OCI-LY7 (cell line): ENCODE measurements at regions not wholly inside any gene's neighbourhood (a gene's known extent, or its start where the extent isn't known, plus 50 kb on each side); places are given as distances from the start of the nearest gene placed in this dataset.

Experiments used
- BruUV-seq: library from RNA; stranded (reverse); fragments of 400-500 nt; replicated peaks from 2 replicates; lab custom pipeline; 2021; lab: Mats Ljungman, UMichigan
- CTCF ChIA-PET: fragments of 300-600 bp; sonication (Branson Sonifier 250); formaldehyde crosslinking; loops from one replicate; lab custom pipeline; 2022; ENCODE audit warnings: antibody characterized with exemption; ENCODE audit not compliant: unreplicated experiment; lab: Charles Lee
- POLR2A ChIA-PET: fragments of 300-600 bp; sonication (Branson Sonifier 250); formaldehyde crosslinking; loops from one replicate; lab custom pipeline; 2022; ENCODE audit warnings: antibody characterized with exemption; lab: Charles Lee
- DNase-seq: peaks from one replicate; pipeline ENCODE4 v3.0.0-alpha.2; 2015; ENCODE audit warnings: low spot score
- H2AFZ ChIP-seq: fragments of 200-600 bp; sonication (generic), shearing (Covaris generic); 2 replicates; pipeline ENCODE4 v1.6.1; 2014; ENCODE audit warnings: mild to moderate bottlenecking, antibody characterized with exemption, low read length, moderate library complexity
- H3K27ac ChIP-seq: fragments of 200-600 bp; sonication (generic); 2 replicates; pipeline ENCODE4 v1.5.1; 2014; ENCODE audit warnings: mixed run types, low read depth, mild to moderate bottlenecking, moderate library complexity, low read length, inconsistent platforms; ENCODE audit not compliant: poor library complexity, severe bottlenecking
- H3K36me3 ChIP-seq: fragments of 200-600 bp; sonication (generic); 2 replicates; pipeline ENCODE4 v1.6.1; 2014; ENCODE audit warnings: mild to moderate bottlenecking, antibody characterized with exemption, low read length, moderate library complexity, mixed read lengths; ENCODE audit not compliant: insufficient read depth
- H3K4me1 ChIP-seq: fragments of 200-600 bp; sonication (generic); 2 replicates; pipeline ENCODE4 v1.5.1; 2014; ENCODE audit warnings: mild to moderate bottlenecking, low read length; ENCODE audit not compliant: insufficient read depth, poor library complexity, severe bottlenecking
- H3K4me2 ChIP-seq: fragments of 200-600 bp; sonication (generic); 2 replicates; pipeline ENCODE4 v1.6.1; 2014; ENCODE audit warnings: mild to moderate bottlenecking, low read length
- H3K4me3 ChIP-seq: fragments of 200-600 bp; sonication (generic); 2 replicates; pipeline ENCODE4 v1.5.1; 2014; ENCODE audit warnings: mild to moderate bottlenecking, low read depth, low read length; ENCODE audit not compliant: poor library complexity, severe bottlenecking
- H3K79me2 ChIP-seq: fragments of 200-600 bp; sonication (generic); 2 replicates; pipeline ENCODE4 v1.6.1; 2016; ENCODE audit warnings: low read depth, mild to moderate bottlenecking, low read length, moderate library complexity, mixed read lengths; ENCODE audit not compliant: insufficient read depth
- H3K9me2 ChIP-seq: fragments of 200-600 bp; sonication (generic); 2 replicates; pipeline ENCODE4 v1.6.1; 2016; ENCODE audit warnings: mild to moderate bottlenecking, low read length, mixed read lengths; ENCODE audit not compliant: insufficient read depth
- H3K9me3 ChIP-seq: fragments of 200-600 bp; sonication (generic); 2 replicates; pipeline ENCODE4 v1.6.1; 2014; ENCODE audit warnings: mild to moderate bottlenecking, mixed run types, low read length, mixed read lengths
- H4K20me1 ChIP-seq: fragments of 200-600 bp; sonication (generic); 2 replicates; pipeline ENCODE4 v1.6.1; 2014; ENCODE audit warnings: mild to moderate bottlenecking, antibody characterized with exemption, low read length, moderate library complexity, mixed read lengths; ENCODE audit not compliant: insufficient read depth
- EZH2phosphoT487 ChIP-seq: fragments of 200-600 bp; sonication (generic); IDR thresholded peaks from 2 replicates; pipeline ENCODE4 v1.6.1; 2018; ENCODE audit warnings: low read depth, borderline replicate concordance, mild to moderate bottlenecking, mixed run types, antibody characterized with exemption, low read length, moderate library complexity, mixed read lengths
- intact Hi-C: fragments of 100-400 bp; cut with micrococcal nuclease; formaldehyde crosslinking; loops from one replicate; pipeline ENCODE4 v1.10.0; 2022; ENCODE audit not compliant: unreplicated experiment
- TF ChIP-seq, protein P1 (sequence below): fragments of 200-600 bp; sonication (generic); conservative IDR thresholded peaks from 2 replicates; pipeline ENCODE4 v1.5.1; 2014; ENCODE audit warnings: mild to moderate bottlenecking, antibody characterized with exemption, low read length, moderate library complexity, mixed read lengths

DNA sequence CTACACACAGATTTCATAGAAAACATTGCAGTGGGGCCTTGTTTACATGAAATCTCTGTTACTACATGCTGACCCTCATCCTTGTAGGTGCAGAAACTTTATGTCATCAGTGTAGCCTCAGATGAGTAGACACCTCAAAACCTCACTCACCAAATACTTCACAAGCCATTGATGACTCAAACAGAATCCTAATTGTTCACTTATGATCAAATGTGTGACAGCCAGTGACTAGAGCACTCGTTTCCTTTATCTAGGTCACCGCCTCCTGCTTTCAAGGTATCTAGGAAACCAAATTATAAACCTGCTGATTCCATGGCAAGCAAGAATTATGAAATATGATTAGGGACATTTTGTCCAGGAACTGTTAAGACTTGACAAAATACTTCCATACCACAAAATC, 255.8 kb upstream of the GPRIN3 start:
- Histone ChIP-seq H3K36me3 (no peaks in the 10 kb centered on the region), H3K4me1 (no peaks in the 10 kb centered on the region), H4K20me1 (no peaks in the 10 kb centered on the region), H3K4me2 (no peak overlapping the region), H3K9me2 (no peaks in the 10 kb centered on the region), H3K27ac (no peak overlapping the region), H3K4me3 (no peak overlapping the region), H3K9me3 (no peaks in the 10 kb centered on the region), H3K79me2 (no peaks in the 10 kb centered on the region), H2AFZ (no peak overlapping the region)
- no peak for DNase-seq
- BruUV-seq, result no TSS peak
- no peak for TF ChIP-seq EZH2phosphoT487
- TF ChIP-seq, protein P1, sequence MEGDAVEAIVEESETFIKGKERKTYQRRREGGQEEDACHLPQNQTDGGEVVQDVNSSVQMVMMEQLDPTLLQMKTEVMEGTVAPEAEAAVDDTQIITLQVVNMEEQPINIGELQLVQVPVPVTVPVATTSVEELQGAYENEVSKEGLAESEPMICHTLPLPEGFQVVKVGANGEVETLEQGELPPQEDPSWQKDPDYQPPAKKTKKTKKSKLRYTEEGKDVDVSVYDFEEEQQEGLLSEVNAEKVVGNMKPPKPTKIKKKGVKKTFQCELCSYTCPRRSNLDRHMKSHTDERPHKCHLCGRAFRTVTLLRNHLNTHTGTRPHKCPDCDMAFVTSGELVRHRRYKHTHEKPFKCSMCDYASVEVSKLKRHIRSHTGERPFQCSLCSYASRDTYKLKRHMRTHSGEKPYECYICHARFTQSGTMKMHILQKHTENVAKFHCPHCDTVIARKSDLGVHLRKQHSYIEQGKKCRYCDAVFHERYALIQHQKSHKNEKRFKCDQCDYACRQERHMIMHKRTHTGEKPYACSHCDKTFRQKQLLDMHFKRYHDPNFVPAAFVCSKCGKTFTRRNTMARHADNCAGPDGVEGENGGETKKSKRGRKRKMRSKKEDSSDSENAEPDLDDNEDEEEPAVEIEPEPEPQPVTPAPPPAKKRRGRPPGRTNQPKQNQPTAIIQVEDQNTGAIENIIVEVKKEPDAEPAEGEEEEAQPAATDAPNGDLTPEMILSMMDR, result no peak
- intact Hi-C loops, result loop anchor here (10.0 kb wide), 1 partner anchor 339 kb away; no protein-coding TSS in a partner anchor
- ChIA-PET CTCF (no interaction called here), POLR2A (interaction anchor here (0.6 kb wide), 1 partner anchor 910 kb away, joined by 3 read pairs; no protein-coding TSS in a partner anchor)

DNA sequence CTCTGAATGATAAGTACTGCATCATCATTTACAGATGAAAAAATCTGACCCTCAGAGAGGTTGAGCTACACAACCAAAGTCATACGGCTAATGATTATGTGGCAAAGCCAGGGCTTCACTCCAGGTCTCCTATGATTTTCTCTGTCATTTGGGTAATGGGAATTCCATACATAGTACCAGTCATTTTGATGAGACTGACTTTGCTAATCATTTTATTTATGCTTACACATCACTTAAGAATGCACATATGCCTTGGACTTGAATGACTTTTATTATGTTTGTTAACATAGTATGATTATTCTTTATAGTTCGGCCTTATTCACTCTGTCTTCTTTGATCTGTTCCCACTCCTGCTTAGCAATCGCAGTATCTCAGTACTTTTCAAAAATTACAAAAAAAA, 255.1 kb upstream of the GPRIN3 start:
- DNase-seq, result no peak
- no TSS peak for BruUV-seq
- no peak overlapping the region for H3K4me2 ChIP-seq
- ChIA-PET CTCF (no interaction called here), POLR2A (no interaction called here)
- H3K27ac ChIP-seq, result no peak overlapping the region
- TF ChIP-seq EZH2phosphoT487, result no peak
- TF ChIP-seq, protein P1, result no peak
- H3K36me3 ChIP-seq, result no peaks in the 10 kb centered on the region
- no peaks in the 10 kb centered on the region for H3K79me2 ChIP-seq
- no peaks in the 10 kb centered on the region for H4K20me1 ChIP-seq
- intact Hi-C loops, result loop anchor here (10.0 kb wide), 1 partner anchor 338 kb away; no protein-coding TSS in a partner anchor
- H3K4me3 ChIP-seq, result no peak overlapping the region
- no peaks in the 10 kb centered on the region for H3K9me2 ChIP-seq
- no peaks in the 10 kb centered on the region for H3K9me3 ChIP-seq
- no peak overlapping the region for H2AFZ ChIP-seq
- no peaks in the 10 kb centered on the region for H3K4me1 ChIP-seq

DNA sequence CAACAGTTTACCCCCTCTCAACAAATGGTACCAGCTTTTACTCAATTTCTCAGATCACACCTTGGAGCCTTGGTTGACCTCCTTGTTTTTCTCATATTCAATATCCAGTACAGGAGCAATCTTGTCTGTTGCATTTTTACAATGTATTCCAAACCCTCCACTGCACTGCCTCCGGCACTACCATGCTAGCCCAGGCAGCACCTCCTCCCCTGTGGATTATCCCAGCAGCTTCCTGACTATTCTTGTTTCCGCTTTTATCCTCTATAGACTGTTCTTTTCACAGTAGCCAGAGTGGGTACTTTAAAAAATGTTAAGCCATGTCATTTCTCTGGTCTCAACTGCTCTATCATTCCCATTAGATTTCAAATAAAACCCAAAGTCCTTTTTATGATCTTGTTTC, 253.4 kb upstream of the GPRIN3 start:
- no peak overlapping the region for H3K4me2 ChIP-seq
- ChIA-PET POLR2A (interaction anchor here (0.6 kb wide), 1 partner anchor 139 kb away, joined by 7 read pairs; no protein-coding TSS in a partner anchor), CTCF (no interaction called here)
- TF ChIP-seq, protein P1, result no peak
- no peak for TF ChIP-seq EZH2phosphoT487
- no peak overlapping the region for H3K4me3 ChIP-seq
- intact Hi-C loops, result loop anchor here (10.0 kb wide), 1 partner anchor 336 kb away; no protein-coding TSS in a partner anchor
- H2AFZ ChIP-seq, result no peak overlapping the region
- BruUV-seq, result no TSS peak
- H3K27ac ChIP-seq, result no peak overlapping the region
- H3K79me2 ChIP-seq, result no peaks in the 10 kb centered on the region
- DNase-seq, result no peak
- H4K20me1 ChIP-seq, result no peaks in the 10 kb centered on the region
- no peaks in the 10 kb centered on the region for H3K9me2 ChIP-seq
- H3K9me3 ChIP-seq, result no peaks in the 10 kb centered on the region
- no peaks in the 10 kb centered on the region for H3K4me1 ChIP-seq
- H3K36me3 ChIP-seq, result no peaks in the 10 kb centered on the region
